Activated naive CD4-positive, alpha-beta T cell treated with anti-CD3 and anti-CD28 coated beads, Interleukin-2, amount 50 U/mL, for 24 hours (primary cell): ENCODE measurements at regions not wholly inside any gene's neighbourhood (a gene's known extent, or its start where the extent isn't known, plus 50 kb on each side); places are given as distances from the start of the nearest gene placed in this dataset.

Source experiments
- H3K27ac Mint-ChIP-seq: one replicate; pipeline ENCODE4 v1.8.0; 2021; ENCODE audit warnings: mild to moderate bottlenecking, mixed read lengths
- H3K27me3 Mint-ChIP-seq: one replicate; pipeline ENCODE4 v1.8.0; 2021; ENCODE audit warnings: mixed read lengths
- H3K36me3 Mint-ChIP-seq: one replicate; pipeline ENCODE4 v1.8.0; 2021; ENCODE audit warnings: mixed read lengths
- H3K4me1 Mint-ChIP-seq: one replicate; pipeline ENCODE4 v1.8.0; 2021; ENCODE audit warnings: mixed read lengths
- H3K4me3 Mint-ChIP-seq: one replicate; pipeline ENCODE4 v1.8.0; 2021; ENCODE audit warnings: mild to moderate bottlenecking, mixed read lengths
- H3K9me3 Mint-ChIP-seq: one replicate; pipeline ENCODE4 v1.8.0; 2021; ENCODE audit warnings: mixed read lengths

GRCh38 chr22:44427611-44428470 lies 70.2 kb downstream of the RTL6 start:
- peaks cover 4% of the 10 kb centered on the region for H3K27me3 Mint-ChIP-seq
- no peaks in the 10 kb centered on the region for H3K4me1 Mint-ChIP-seq
- no peak overlapping the region for H3K27ac Mint-ChIP-seq
- no peak overlapping the region for H3K4me3 Mint-ChIP-seq
- H3K9me3 Mint-ChIP-seq: no peaks in the 10 kb centered on the region
- H3K36me3 Mint-ChIP-seq: no peaks in the 10 kb centered on the region

GRCh38 chr22:44426981-44427380 lies 71.1 kb downstream of the RTL6 start:
- Mint-ChIP-seq H3K27me3 (peaks cover 7% of the 10 kb centered on the region), H3K9me3 (no peaks in the 10 kb centered on the region), H3K27ac (no peak overlapping the region), H3K4me3 (no peak overlapping the region), H3K36me3 (no peaks in the 10 kb centered on the region), H3K4me1 (no peaks in the 10 kb centered on the region)

GRCh38 chr22:44425694-44426045 lies 72.4 kb downstream of the RTL6 start:
- Mint-ChIP-seq H3K9me3 (peaks cover 8% of the 10 kb centered on the region), H3K27ac (no peak overlapping the region), H3K4me3 (no peak overlapping the region), H3K27me3 (peaks cover 10% of the 10 kb centered on the region), H3K36me3 (no peaks in the 10 kb centered on the region), H3K4me1 (no peaks in the 10 kb centered on the region)

- Mint-ChIP-seq H3K27me3 (peaks cover 10% of the 10 kb centered on the region), H3K9me3 (peaks cover 12% of the 10 kb centered on the region), H3K4me3 (no peak overlapping the region), H3K27ac (no peak overlapping the region), H3K36me3 (no peaks in the 10 kb centered on the region), H3K4me1 (no peaks in the 10 kb centered on the region)
Measured at GRCh38 chr22:44424867-44425693, 73.0 kb downstream of the RTL6 start.

- Mint-ChIP-seq H3K4me1 (no peaks in the 10 kb centered on the region), H3K36me3 (no peaks in the 10 kb centered on the region), H3K27ac (no peak overlapping the region), H3K4me3 (no peak overlapping the region), H3K27me3 (peaks cover 10% of the 10 kb centered on the region), H3K9me3 (peaks cover 19% of the 10 kb centered on the region)
Measured at GRCh38 chr22:44424359-44424682, 73.7 kb downstream of the RTL6 start.

- Mint-ChIP-seq H3K27ac (no peak overlapping the region), H3K9me3 (peaks cover 21% of the 10 kb centered on the region), H3K27me3 (peaks cover 10% of the 10 kb centered on the region), H3K4me3 (no peak overlapping the region), H3K36me3 (no peaks in the 10 kb centered on the region), H3K4me1 (no peaks in the 10 kb centered on the region)
Measured at GRCh38 chr22:44423556-44424358, 74.3 kb downstream of the RTL6 start.

GRCh38 chr22:44422746-44423380 lies 75.2 kb downstream of the RTL6 start:
- Mint-ChIP-seq H3K27me3 (peaks cover 12% of the 10 kb centered on the region), H3K27ac (no peak overlapping the region), H3K36me3 (no peaks in the 10 kb centered on the region)

GRCh38 chr22:44419429-44419828 lies 78.6 kb downstream of the RTL6 start:
- H3K4me1 Mint-ChIP-seq: no peaks in the 10 kb centered on the region
- peaks cover 14% of the 10 kb centered on the region for H3K27me3 Mint-ChIP-seq
- H3K9me3 Mint-ChIP-seq: peaks cover 29% of the 10 kb centered on the region

More at GRCh38 chr22:44422746-44423380, 75.2 kb downstream of the RTL6 start:
- no peaks in the 10 kb centered on the region for H3K4me1 Mint-ChIP-seq
- H3K4me3 Mint-ChIP-seq: no peak overlapping the region
- peaks cover 21% of the 10 kb centered on the region for H3K9me3 Mint-ChIP-seq

GRCh38 chr22:44413211-44413610 lies 84.8 kb downstream of the RTL6 start:
- no peak overlapping the region for H3K4me3 Mint-ChIP-seq
- H3K27me3 Mint-ChIP-seq: peaks cover 2% of the 10 kb centered on the region
- peaks cover 1% of the 10 kb centered on the region for H3K36me3 Mint-ChIP-seq
- no peak overlapping the region for H3K27ac Mint-ChIP-seq
- peaks cover 8% of the 10 kb centered on the region for H3K9me3 Mint-ChIP-seq
- H3K4me1 Mint-ChIP-seq: no peaks in the 10 kb centered on the region

More at GRCh38 chr22:44419429-44419828, 78.6 kb downstream of the RTL6 start:
- H3K27ac Mint-ChIP-seq: no peak overlapping the region
- peaks cover 1% of the 10 kb centered on the region for H3K36me3 Mint-ChIP-seq
- no peak overlapping the region for H3K4me3 Mint-ChIP-seq

GRCh38 chr22:44412136-44412731 lies 85.8 kb downstream of the RTL6 start:
- no peaks in the 10 kb centered on the region for H3K27me3 Mint-ChIP-seq
- peaks cover under 1% of the 10 kb centered on the region for H3K36me3 Mint-ChIP-seq

GRCh38 chr22:44411226-44412135 lies 86.6 kb downstream of the RTL6 start:
- Mint-ChIP-seq H3K4me3 (no peak overlapping the region), H3K27me3 (no peaks in the 10 kb centered on the region), H3K36me3 (no peaks in the 10 kb centered on the region), H3K9me3 (peaks cover 8% of the 10 kb centered on the region), H3K4me1 (no peaks in the 10 kb centered on the region), H3K27ac (no peak overlapping the region)

More at GRCh38 chr22:44412136-44412731, 85.8 kb downstream of the RTL6 start:
- H3K4me3 Mint-ChIP-seq: no peak overlapping the region
- H3K27ac Mint-ChIP-seq: no peak overlapping the region
- peaks cover 8% of the 10 kb centered on the region for H3K9me3 Mint-ChIP-seq
- no peaks in the 10 kb centered on the region for H3K4me1 Mint-ChIP-seq

GRCh38 chr22:44410451-44410991 lies 87.5 kb downstream of the RTL6 start:
- Mint-ChIP-seq H3K4me3 (no peak overlapping the region), H3K27ac (no peak overlapping the region), H3K4me1 (no peaks in the 10 kb centered on the region), H3K9me3 (no peaks in the 10 kb centered on the region), H3K27me3 (no peaks in the 10 kb centered on the region), H3K36me3 (no peaks in the 10 kb centered on the region)

GRCh38 chr22:44409974-44410316 lies 88.1 kb downstream of the RTL6 start:
- Mint-ChIP-seq H3K27ac (no peak overlapping the region), H3K36me3 (no peaks in the 10 kb centered on the region), H3K27me3 (no peaks in the 10 kb centered on the region), H3K4me1 (no peaks in the 10 kb centered on the region), H3K9me3 (no peaks in the 10 kb centered on the region), H3K4me3 (no peak overlapping the region)
